COLO668 (cell line): ENCODE measurements at regions not wholly inside any gene's neighbourhood (a gene's known extent, or its start where the extent isn't known, plus 50 kb on each side); places are given as distances from the start of the nearest gene placed in this dataset.

Experiments
- DNase-seq: peaks from one replicate; lab custom pipeline; 2025; ENCODE audit not compliant: unreplicated experiment; lab: John Stamatoyannopoulos, UW

DNA sequence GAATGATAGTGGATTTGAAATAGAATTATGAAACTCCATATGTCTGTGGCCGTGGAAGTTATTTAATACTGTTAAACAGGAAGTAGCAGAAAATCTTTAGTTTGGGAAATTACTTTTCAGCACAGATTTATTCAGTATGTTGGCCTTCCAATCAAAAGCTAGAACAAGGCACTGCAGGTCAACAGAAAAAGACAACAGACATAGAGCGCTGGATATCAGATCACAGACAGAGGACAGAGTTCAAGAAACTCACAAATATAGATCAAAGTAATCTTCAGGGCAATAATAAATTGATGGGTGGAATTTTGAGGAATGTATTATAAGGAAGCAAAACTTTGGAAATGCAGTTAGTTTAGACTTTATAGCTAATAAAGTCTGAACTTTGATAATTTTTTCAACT lies 159.5 kb upstream of the TMCO5A start:
- no peak for DNase-seq

DNA sequence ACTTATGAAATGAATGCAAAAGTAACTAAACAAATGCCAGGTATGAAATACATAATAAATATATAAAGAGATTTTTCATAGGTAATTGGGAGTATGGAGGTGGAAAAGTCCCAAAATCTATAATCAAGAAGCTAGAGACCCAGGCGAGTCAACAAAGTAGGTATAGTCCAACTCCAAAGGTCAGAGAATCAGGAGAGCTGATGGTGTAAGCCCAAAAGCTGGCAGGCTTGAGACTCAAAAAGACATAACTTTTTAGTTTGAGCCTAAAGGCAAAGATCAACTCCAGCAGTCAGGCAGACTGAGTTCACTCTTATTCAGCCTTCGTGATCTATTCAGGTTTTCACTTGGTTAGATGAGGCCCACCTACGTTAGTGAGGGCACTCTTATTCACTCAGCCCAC lies 157.4 kb upstream of the TMCO5A start:
- no peak for DNase-seq

DNA sequence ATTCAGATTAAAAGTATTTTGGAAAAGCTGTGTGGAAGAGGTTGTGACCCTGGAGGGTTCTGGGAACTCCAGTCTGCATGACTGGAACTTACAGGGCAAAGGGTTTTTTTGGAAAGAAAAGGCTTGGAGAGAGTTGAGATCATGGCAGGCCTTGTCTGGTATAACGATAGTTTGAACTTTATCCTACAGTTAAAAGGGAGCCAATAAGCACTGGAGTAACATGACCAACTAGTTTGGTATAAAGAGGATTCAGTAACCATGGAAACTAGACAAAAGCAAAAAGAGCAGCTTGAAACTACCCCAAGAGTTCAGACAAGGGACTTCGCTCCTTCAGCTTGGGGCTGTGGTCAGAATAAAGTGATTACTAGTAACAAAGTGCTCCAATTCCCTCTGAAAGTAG lies 151.2 kb upstream of the TMCO5A start:
- no peak for DNase-seq

DNA sequence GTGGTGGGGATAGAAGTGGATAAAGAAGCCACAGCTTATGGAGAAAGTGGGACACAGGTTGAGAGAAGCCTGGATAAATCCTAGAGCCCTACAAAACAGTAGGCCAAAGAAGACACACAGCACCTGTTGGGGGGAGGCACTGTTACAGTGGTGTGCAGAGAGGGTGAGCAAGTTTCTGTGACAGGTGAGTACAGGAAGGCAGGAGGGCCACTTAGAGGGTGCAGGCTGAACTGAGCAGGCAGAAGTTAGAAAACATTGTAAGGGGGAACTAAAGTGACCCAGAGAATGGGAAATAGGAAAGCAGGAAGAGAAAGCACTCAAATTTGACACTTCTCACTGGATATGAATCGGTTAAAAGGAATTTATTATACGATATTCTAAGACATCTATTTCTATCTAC lies 146.1 kb upstream of the TMCO5A start:
- peak; percentile 41 for DNase-seq

DNA sequence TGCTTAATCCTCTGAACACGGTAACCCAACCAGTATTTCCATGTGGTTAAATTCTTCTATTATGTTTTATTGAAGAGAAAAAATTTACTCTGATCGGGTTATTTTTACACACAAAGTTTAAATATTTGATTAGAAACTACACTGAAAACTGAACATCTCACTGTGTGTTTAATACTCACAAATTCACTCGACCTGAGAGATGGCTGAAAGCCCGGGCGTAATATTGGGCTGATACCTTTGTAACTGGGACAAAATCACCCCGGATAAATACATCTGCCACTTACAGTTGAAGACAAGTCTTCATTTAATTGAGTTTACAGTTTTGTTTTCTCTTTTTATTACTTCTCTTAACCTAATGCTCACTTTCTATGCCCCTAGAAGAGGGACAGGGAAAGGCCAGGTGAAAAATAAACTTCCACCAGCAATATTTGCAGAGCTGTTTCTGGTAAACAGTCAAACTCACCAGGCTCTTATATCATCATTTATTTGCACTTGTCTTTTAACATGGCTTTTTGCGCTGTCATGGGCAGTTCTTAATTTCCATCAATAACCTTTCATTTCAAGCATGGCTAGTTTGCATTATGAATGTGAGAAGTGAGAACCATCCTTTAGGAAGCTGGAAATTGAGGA lies 145.6 kb upstream of the TMCO5A start:
- DNase-seq, result peak; percentile 35

DNA sequence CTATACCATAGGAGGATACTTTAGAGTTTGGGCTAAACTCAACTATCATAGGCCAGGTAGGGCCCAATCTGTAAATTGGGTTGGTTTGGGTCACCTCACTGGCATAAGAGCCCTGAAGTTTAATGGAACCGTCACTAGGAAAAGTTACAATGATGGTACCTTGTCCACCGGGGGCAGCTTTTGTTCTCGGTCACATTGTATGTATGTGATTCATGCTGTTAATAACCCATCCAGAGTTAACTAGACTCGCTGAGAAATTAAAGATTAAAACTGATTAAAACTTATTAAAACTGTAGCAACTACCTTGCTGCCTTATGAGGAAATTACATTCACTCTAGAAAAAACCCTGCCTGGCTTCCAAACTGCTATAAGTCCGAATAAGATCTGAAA lies 145.0 kb upstream of the TMCO5A start:
- peak; percentile 35 for DNase-seq

DNA sequence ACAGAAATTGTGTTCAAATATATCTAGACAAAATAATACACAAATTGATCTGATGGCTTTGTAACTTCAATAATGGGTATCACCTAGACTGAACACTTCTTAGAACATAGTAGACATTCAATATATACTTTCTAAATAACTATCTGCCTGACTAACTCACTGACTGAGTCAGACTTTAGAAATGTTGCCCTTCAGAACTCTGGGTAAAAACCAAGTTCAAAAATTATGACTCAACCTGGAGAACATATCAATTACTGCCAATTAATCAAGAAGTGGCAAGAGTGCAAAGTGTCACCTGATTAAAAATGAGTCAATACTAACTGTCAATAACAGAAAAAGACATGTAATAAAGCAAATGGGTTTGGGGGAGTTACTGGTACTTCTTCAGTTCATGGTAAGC lies 144.6 kb upstream of the TMCO5A start:
- no peak for DNase-seq

DNA sequence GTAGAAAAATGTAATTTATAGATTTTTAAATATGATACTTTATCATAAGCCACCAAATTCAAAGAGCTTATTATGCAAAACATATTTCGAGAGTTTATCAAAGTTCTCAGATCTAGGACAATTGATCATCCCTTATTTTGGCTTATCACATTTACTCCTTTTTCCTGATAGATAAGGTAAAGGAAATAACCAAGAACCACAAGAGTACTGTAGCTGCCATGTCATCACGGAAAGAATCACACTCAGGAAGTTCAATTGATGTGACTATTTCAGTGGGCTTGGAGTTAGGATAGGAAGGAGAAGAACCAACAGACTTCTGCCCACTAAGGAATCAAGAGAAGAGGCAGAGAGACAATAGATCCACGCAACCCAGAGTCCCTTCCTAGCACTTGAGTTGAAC lies 142.7 kb upstream of the TMCO5A start:
- no peak for DNase-seq

DNA sequence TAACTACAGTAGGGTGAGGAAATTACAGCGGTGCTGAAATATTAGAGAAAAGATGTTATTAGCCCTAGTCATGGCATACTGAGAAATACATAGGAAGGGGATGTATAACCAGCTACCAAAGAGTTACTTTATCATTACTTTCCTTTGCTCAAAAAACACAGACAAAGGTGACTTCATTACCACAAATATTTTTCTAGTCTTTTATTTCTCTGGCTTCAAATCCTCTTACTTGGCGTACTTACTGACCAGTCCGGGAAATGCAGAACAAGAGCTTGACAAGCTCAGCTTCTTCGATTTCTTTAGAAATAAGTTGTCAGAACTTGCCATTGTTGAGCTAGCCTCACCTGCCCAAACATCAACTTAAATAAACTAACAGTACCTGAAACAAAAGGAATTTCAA lies 142.1 kb upstream of the TMCO5A start:
- DNase-seq, result no peak

DNA sequence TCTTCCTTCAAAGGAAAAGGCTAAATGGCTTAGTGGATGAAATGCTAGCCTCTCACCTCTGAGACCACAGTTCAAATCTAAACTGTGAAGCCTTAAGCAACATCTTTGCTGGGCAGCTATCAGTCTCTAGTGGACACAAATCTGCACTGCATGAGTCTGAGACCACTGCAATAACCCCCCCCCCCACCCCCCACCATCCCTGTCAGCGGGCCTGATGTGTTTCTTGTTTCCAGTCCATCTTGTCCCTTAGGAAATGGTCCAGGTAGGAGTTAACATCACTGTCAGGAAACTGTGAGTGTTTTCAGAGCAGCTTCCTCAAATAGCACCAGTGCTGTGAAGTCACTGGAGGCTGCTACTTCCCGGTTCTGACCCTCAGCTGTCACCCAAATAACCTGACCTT lies 140.6 kb upstream of the TMCO5A start:
- no peak for DNase-seq

DNA sequence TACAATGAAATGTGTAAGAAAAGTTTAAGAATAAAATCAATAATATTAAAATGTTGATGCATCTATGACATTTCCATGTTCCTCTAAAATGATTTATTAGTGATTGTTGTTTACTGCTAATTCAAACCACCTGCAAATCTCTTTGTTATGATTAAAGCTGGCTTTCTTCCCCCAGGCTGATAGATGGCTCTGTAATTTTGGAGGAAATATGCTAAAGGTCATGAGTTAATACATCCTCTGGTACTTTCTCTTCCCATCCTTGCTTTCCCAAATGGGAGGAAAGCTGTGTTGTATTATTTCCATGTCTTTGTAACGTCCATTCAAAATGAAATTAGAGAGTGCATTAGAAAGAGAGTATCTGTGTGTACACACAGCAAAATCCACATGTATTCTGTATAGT lies 139.5 kb upstream of the TMCO5A start:
- no peak for DNase-seq

DNA sequence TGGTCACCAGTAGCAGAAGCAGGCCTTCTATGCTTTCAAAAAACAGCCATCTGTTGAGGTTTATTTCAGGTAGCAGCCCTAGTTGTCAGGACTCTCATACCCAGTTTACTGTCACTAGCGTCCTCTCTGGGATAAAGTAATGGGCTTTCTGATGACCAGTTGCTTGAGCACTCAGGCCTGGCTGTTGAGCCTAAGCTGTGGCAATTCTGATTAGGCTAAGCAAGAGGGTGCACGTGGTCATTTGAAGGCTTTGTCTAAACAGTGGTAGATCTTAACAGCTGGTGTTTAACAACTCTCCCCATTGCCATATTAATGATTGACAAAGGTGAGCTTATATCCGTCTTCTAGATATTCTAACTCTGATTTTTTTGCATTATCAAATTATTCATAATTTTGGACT lies 132.9 kb upstream of the TMCO5A start:
- DNase-seq, result no peak

DNA sequence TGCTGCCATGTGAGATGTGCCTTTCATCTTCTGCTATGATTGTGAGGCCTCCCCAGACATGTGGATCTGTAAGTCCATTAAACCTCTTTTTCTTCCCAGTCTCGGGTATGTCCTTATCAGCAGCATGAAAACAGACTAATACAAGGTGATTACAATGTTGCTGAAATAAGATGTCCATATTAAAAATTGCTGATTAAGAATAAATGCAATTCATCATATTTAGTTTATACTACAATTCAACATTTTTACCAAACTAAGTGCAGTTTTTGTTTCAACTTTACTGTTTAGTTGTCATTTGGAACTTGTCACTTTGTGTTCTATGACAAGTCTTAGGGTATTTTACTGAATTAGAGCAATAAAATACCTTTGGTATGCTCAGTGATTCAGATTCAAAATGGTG lies 127.6 kb upstream of the TMCO5A start:
- no peak for DNase-seq

DNA sequence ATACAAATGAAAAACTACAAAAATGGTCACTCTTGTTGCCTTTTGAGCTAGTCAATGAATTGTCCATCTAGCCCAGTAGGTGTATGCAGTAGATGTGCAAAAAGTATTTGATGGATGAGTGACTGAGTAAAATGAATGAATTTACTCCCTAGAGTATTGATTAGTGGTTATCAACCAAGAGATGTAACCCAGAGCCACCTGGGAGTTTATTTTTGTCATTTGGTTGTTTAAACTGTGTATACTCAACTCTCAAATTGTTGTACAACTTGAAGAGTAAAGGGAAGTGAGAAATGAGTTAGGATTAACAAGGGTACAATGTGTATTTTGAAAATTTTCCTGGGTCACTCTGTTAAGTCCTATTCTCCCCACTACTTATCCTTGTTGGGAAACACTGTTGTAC lies 124.1 kb upstream of the TMCO5A start:
- no peak for DNase-seq

DNA sequence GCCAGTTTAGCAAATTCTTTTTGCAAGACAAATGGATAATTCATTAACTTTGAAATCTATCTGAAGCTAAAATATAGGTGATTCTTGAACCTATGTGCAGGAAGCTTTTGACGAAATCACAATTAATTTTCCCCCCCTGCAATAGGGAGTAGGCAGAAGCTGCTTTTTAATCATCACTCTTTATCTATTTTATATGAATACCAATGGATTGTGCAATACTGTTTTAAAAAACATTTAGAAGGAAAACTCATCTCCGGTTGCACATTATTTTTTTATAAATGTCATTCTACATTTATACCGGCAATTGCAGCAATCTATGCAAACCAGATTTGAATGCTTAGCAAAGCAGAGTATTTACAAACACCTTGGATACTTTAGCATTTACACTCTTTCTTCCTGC lies 121.1 kb upstream of the TMCO5A start:
- DNase-seq, result no peak

DNA sequence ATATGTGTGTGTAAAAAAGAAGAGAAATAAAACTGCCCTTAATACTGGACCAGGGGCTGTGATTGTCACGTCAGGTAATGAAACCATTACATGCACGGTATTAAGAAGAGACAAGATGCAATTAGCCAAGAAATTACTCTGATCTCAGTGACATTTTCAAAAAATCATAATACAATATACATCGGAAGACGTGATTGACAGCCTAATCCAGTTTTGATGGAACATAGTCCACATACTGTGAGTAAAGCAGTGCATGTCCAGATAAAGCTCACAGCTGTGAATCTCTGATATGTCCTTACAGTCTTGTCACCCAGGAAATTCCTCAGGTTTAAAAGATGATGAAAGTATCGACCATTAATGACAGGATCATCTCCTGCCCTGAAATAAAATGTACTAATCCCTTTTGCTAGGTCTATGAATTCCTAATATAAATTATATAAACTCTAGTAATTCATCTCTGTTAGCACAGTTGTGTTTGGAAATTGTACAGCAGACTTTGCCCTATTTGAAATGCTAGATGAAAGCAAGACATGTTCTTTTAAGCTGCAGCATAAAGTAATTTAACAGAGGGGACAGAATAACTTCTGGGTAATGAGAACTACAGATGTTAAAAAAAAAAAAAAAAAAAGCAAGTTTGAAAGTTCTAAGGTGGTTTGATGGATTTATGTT lies 119.5 kb upstream of the TMCO5A start:
- no peak for DNase-seq

DNA sequence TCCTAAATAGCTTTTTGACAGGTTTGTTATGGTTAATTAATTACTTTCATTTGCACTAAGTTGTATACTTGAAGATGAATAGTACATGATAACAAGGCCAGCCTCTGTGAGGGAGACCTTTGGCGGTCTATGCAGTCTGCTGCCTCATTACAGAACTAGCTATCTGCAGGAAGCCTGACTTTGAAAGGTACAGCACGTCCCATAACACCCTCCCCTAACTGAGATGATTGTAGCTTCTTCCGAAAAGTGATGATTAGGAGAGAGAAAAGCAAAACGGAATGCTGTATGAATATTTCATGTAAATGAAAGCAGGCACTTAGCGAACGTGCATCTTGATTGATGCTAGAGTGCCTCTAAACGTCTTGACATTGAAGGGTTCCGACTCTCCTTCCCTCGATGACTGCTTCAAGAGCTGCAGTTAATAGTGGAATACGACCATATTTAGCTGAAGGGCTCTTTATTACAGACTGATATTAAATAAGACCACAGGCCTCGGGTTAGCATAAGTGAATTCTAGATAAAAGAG lies 116.2 kb upstream of the TMCO5A start:
- no peak for DNase-seq

DNA sequence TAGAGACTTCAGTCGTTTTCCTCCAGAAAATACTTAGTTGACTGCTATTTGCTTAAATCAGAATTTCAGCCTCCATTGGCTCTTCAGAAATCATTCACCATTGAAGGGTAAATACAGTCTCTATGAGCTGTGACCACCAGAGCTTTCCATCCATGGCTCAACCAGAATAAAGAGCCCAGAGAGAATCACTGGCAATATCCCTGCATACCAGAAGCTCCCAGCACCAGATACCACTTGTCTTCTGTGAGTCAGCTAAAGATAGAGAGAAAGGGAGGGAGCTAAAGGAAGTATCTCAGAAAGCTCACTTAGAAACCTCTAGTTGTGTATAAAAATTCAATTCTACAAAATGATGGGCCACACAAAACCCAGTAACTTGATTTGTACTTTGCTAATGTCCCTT lies 115.2 kb upstream of the TMCO5A start:
- no peak for DNase-seq

DNA sequence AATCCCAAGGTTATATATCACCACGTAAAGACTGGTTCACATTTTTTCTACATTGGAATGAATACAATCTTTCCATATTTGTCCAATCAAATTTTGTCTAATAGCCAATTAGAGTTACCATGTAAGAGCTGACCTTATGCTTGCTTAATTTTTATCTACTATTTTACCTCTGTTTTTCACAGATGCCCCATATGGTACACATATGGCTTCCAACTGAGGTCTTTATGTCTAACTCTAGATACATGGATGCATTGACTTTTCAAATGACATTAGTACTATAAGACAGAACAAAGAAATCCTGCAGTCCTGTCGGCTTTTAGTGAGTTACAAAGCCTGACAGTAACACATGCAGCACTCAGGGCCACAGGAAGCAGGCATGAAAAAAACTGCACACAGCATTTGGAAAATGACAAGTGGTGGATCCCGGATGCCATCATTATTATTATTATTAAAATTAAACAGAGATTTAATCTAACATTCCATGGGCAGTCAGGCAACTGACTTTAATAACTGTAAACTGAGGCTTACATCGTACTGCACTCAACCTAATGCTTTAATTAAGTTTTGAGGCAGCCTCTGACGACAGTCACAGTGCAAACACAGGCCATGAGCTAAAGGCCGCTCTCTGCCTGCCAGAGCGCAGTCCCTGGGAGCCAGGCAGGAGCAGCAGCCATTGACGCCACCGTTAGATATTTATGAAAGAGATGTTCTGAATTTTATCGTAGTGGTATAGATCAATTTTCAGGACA lies 113.9 kb upstream of the TMCO5A start:
- no peak for DNase-seq

DNA sequence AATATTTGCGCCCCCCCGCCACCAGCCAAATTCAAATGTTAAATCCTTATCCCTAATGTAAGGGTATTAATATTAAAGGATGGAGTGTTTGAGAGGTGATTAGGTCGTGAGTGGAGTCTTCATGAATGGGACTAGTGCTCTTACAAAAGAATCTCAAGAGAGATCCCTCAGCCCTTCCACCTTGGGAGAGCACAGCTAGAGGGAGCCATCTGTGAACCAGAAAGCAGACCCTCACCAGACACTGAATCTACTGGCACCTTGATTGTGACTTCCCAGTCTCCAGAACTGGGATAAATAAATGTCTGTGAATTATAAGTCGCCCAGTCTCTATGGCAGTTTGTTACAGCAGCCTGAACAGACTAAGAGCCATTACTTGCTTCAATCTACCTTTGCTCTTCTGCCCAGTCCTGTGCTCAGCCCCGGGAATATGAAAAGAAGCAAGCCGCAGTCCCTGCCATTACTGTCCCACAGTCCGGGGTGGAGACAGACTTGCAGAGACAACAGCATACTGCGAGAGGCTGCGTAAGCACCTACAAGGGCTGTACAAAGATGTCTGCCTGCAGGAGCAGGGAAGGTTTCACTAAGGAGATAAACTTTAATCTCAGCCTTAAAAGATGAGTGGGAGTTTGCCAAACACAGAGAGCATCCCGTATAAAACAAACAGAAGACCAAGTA lies 110.7 kb upstream of the TMCO5A start:
- DNase-seq, result no peak

DNA sequence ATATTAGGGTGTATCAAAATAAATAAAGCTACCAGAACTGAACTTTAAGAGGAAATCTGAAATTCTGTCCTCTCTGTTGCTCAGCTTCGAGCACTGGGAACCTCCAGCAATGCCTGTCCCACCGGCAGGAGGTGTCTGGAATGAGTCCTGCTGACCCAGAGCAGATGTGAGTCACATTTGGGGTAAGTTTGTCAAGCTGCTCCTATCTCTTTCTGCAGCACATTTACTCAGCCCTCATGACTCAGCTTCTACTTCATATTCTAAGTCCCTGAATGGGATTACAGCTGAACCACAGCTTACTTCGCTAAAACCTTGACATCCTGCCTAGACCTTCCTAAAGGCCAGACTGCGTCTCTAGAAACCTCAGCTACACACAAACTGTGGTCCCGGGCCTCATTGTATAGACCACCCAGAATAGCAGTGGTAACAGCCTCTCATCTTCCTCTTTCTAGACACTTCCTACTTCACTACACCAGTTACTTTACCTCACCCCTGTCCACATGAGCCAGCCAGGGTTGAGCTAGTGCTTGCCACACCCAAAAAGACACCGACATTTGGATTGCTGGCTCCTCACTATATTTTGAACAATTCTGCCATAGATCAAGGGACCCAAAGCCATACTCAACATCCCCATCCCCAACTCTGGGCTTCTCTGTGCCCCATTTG lies 109.6 kb upstream of the TMCO5A start:
- no peak for DNase-seq
